ENCODE measurements at regions not wholly inside any gene's neighbourhood (a gene's known extent, or its start where the extent isn't known, plus 50 kb on each side); places are given as distances from the start of the nearest gene placed in this dataset.

- TF ChIP-seq, protein P1, sequence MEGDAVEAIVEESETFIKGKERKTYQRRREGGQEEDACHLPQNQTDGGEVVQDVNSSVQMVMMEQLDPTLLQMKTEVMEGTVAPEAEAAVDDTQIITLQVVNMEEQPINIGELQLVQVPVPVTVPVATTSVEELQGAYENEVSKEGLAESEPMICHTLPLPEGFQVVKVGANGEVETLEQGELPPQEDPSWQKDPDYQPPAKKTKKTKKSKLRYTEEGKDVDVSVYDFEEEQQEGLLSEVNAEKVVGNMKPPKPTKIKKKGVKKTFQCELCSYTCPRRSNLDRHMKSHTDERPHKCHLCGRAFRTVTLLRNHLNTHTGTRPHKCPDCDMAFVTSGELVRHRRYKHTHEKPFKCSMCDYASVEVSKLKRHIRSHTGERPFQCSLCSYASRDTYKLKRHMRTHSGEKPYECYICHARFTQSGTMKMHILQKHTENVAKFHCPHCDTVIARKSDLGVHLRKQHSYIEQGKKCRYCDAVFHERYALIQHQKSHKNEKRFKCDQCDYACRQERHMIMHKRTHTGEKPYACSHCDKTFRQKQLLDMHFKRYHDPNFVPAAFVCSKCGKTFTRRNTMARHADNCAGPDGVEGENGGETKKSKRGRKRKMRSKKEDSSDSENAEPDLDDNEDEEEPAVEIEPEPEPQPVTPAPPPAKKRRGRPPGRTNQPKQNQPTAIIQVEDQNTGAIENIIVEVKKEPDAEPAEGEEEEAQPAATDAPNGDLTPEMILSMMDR (IDR thresholded peaks at IDR 0.05), result no peak
- TF ChIP-seq POLR2A (IDR thresholded peaks at IDR 0.05), result no peak
Measured at GRCh38 chr4:189136462-189136861, 804.2 kb upstream of the FRG1 start.

Measured in lower leg skin (tissue), 3 donors.